ENCODE measurements at regions not wholly inside any gene's neighbourhood (a gene's known extent, or its start where the extent isn't known, plus 50 kb on each side); places are given as distances from the start of the nearest gene placed in this dataset.

DNA sequence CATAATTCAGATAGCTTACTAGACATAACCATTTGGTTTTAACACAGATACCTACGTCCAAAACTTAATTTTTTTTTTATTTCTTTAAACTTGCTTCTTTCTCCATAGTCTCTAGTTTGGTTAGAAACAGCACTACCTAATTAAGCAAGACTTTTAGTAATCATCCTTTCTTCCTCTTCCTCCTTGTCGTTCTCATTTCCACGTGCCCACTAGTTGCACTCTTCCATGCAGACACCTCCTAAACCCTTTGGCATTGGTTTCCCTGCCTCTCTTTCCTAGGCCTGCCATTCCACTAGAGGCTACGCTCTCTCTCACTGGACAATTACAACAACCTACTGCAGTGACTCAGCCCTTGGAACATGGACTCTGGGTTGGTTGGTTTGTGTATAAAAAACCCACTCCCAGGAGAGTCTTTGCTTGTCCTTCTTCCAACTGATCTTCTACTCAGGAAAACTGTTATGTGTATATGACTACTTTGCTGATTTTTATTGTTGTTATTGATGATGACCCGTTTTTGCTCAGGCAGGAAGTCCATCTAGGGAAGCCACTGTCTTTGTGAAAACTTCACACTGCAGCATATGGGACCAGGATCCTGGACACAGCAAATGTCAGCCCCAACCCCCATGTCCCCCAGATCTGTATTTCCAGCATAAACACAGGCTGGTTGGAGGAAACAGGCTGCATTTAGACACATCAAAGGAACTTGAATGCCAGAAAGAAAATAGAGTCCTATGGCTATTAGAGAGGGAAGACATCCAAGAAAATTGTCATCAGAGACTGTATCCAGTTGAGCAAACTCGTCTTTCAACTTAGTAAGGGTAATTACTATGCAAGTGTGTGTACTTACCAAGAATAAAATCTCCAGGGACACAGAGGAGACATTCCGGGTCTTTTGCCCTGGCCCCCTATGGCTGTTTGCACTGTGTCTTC, 503.2 kb downstream of the GADD45G start:
- Histone ChIP-seq H3K9me3 (ENCODE audit: low read length) (no peaks in the 10 kb centered on the region), H4K20me1 (ENCODE audit: insufficient read depth) (no peaks in the 10 kb centered on the region), H2AFZ (ENCODE audit: low read depth, low read length) (no peak overlapping the region), H3K27me3 (ENCODE audit: insufficient read depth, low read depth, low read length) (no peaks in the 10 kb centered on the region), H3F3A (ENCODE audit: insufficient read depth, low read length, poor library complexity, severe bottlenecking) (no peaks in the 10 kb centered on the region), H3K9me2 (ENCODE audit: insufficient read depth, low read length) (no peaks in the 10 kb centered on the region), H3K4me2 (ENCODE audit: low read length) (no peak overlapping the region), H3K9ac (ENCODE audit: low read length) (no peak overlapping the region), H3K36me3 (ENCODE audit: insufficient read depth, low read length) (no peaks in the 10 kb centered on the region), H3K27ac (ENCODE audit: low read length) (no peak overlapping the region), H3K4me3 (ENCODE audit: low read length) (no peak overlapping the region), H3K79me2 (replicated peaks; ENCODE audit: insufficient read depth, low read length) (no peaks in the 10 kb centered on the region)
- TF ChIP-seq EP300 (conservative IDR thresholded peaks at IDR 0.05; ENCODE audit: poor library complexity, severe bottlenecking) (no peak), POLR2AphosphoS5 (IDR thresholded peaks at IDR 0.05) (no peak), SMC3 (conservative IDR thresholded peaks at IDR 0.05; ENCODE audit: poor library complexity) (no peak), TAF1 (IDR thresholded peaks at IDR 0.05; ENCODE audit: low read depth) (no peak), RAD21 (conservative IDR thresholded peaks at IDR 0.05) (no peak), EZH2 (IDR thresholded peaks at IDR 0.05; ENCODE audit: borderline replicate concordance, insufficient read depth, low read length, poor library complexity, severe bottlenecking) (no peak), MXI1 (conservative IDR thresholded peaks at IDR 0.05; ENCODE audit: poor library complexity, severe bottlenecking) (no peak)
- TF ChIP-seq, protein P1, sequence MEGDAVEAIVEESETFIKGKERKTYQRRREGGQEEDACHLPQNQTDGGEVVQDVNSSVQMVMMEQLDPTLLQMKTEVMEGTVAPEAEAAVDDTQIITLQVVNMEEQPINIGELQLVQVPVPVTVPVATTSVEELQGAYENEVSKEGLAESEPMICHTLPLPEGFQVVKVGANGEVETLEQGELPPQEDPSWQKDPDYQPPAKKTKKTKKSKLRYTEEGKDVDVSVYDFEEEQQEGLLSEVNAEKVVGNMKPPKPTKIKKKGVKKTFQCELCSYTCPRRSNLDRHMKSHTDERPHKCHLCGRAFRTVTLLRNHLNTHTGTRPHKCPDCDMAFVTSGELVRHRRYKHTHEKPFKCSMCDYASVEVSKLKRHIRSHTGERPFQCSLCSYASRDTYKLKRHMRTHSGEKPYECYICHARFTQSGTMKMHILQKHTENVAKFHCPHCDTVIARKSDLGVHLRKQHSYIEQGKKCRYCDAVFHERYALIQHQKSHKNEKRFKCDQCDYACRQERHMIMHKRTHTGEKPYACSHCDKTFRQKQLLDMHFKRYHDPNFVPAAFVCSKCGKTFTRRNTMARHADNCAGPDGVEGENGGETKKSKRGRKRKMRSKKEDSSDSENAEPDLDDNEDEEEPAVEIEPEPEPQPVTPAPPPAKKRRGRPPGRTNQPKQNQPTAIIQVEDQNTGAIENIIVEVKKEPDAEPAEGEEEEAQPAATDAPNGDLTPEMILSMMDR (IDR thresholded peaks at IDR 0.05; ENCODE audit: poor library complexity, severe bottlenecking), result no peak
- TF ChIP-seq, protein P2, sequence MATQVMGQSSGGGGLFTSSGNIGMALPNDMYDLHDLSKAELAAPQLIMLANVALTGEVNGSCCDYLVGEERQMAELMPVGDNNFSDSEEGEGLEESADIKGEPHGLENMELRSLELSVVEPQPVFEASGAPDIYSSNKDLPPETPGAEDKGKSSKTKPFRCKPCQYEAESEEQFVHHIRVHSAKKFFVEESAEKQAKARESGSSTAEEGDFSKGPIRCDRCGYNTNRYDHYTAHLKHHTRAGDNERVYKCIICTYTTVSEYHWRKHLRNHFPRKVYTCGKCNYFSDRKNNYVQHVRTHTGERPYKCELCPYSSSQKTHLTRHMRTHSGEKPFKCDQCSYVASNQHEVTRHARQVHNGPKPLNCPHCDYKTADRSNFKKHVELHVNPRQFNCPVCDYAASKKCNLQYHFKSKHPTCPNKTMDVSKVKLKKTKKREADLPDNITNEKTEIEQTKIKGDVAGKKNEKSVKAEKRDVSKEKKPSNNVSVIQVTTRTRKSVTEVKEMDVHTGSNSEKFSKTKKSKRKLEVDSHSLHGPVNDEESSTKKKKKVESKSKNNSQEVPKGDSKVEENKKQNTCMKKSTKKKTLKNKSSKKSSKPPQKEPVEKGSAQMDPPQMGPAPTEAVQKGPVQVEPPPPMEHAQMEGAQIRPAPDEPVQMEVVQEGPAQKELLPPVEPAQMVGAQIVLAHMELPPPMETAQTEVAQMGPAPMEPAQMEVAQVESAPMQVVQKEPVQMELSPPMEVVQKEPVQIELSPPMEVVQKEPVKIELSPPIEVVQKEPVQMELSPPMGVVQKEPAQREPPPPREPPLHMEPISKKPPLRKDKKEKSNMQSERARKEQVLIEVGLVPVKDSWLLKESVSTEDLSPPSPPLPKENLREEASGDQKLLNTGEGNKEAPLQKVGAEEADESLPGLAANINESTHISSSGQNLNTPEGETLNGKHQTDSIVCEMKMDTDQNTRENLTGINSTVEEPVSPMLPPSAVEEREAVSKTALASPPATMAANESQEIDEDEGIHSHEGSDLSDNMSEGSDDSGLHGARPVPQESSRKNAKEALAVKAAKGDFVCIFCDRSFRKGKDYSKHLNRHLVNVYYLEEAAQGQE (IDR thresholded peaks at IDR 0.05; ENCODE audit: borderline replicate concordance), result no peak

DNA sequence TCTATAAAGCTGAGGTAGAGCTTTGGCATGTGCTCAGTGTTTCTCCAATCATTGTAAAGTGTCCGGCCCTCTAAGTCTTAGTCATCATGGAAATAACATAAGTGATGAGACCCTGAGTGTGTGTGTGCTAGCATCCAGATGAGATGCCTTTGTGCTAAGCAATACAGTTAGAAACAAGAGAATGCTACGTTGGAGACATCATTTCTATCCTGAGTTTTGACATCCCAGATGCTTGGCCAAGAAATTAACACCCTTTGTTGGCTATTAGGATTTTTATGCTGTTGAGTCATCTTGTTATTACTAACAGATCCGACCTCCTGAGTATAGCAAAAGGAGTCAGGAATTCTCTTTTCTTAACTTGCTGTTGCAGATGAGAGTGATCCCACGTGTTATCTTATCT, 508.0 kb downstream of the GADD45G start:
- Histone ChIP-seq H3K4me3 (ENCODE audit: low read length) (no peak overlapping the region), H3K36me3 (ENCODE audit: insufficient read depth, low read length) (no peaks in the 10 kb centered on the region), H3K27me3 (ENCODE audit: insufficient read depth, low read depth, low read length) (no peaks in the 10 kb centered on the region), H4K20me1 (ENCODE audit: insufficient read depth) (no peaks in the 10 kb centered on the region), H3K9ac (ENCODE audit: low read length) (no peak overlapping the region), H3F3A (ENCODE audit: insufficient read depth, low read length, poor library complexity, severe bottlenecking) (no peaks in the 10 kb centered on the region), H3K9me3 (ENCODE audit: low read length) (no peaks in the 10 kb centered on the region), H3K9me2 (ENCODE audit: insufficient read depth, low read length) (no peaks in the 10 kb centered on the region), H3K4me2 (ENCODE audit: low read length) (no peak overlapping the region), H3K79me2 (replicated peaks; ENCODE audit: insufficient read depth, low read length) (no peaks in the 10 kb centered on the region), H2AFZ (ENCODE audit: low read depth, low read length) (no peak overlapping the region), H3K27ac (ENCODE audit: low read length) (no peak overlapping the region)
- TF ChIP-seq, protein P1 (IDR thresholded peaks at IDR 0.05; ENCODE audit: poor library complexity, severe bottlenecking), result no peak
- TF ChIP-seq EZH2 (IDR thresholded peaks at IDR 0.05; ENCODE audit: borderline replicate concordance, insufficient read depth, low read length, poor library complexity, severe bottlenecking), result no peak
- TF ChIP-seq EP300 (conservative IDR thresholded peaks at IDR 0.05; ENCODE audit: poor library complexity, severe bottlenecking), result no peak
- TF ChIP-seq RAD21 (conservative IDR thresholded peaks at IDR 0.05), result no peak
- TF ChIP-seq MXI1 (conservative IDR thresholded peaks at IDR 0.05; ENCODE audit: poor library complexity, severe bottlenecking), result no peak
- TF ChIP-seq, protein P2 (IDR thresholded peaks at IDR 0.05; ENCODE audit: borderline replicate concordance), result no peak
- TF ChIP-seq POLR2AphosphoS5 (IDR thresholded peaks at IDR 0.05), result no peak
- TF ChIP-seq SMC3 (conservative IDR thresholded peaks at IDR 0.05; ENCODE audit: poor library complexity), result no peak
